H1 (cell line): ENCODE measurements at regions not wholly inside any gene's neighbourhood (a gene's known extent, or its start where the extent isn't known, plus 50 kb on each side); places are given as distances from the start of the nearest gene placed in this dataset.

ENCODE experiments used
- CTCF ChIA-PET: fragments of 300-600 bp; sonication (Branson Sonifier 250); formaldehyde crosslinking; loops from one replicate; lab custom pipeline; 2021; ENCODE audit not compliant: partially characterized antibody; lab: Charles Lee
- POLR2A ChIA-PET: fragments of 300-600 bp; sonication (Branson Sonifier 250); formaldehyde crosslinking; loops from one replicate; lab custom pipeline; 2021; ENCODE audit warnings: inconsistent platforms; ENCODE audit not compliant: partially characterized antibody; lab: Charles Lee
- DNase-seq, 2 experiments: peaks; one replicate each; pipeline versions ENCODE4 v3.0.0 to v3.0.0-alpha.2; 2010 to 2022; ENCODE audit warnings: low spot score in 2 of 2, low read depth in 1 of 2, mixed read lengths in 1 of 2
- FAIRE-seq: peaks from 2 replicates; lab custom pipeline; 2011; peaks lifted over from hg19 to GRCh38; lab: Jason Lieb, UNC
- H2AFZ ChIP-seq: 2 replicates; pipeline ENCODE4 v1.8.1; 2012; ENCODE audit warnings: low read length, inconsistent platforms
- H2AK5ac ChIP-seq: 2 replicates; pipeline ENCODE4 v1.6.1; 2013; ENCODE audit warnings: low read depth, low read length
- H2BK120ac ChIP-seq: replicated peaks from 2 replicates; pipeline ENCODE3; 2013; ENCODE audit warnings: low read depth, low read length, inconsistent platforms
- H2BK12ac ChIP-seq: 2 replicates; pipeline ENCODE4 v1.6.1; 2013; ENCODE audit warnings: low read depth, low read length
- H2BK15ac ChIP-seq: 2 replicates; pipeline ENCODE4 v1.6.1; 2013; ENCODE audit warnings: low read length
- H2BK20ac ChIP-seq: 2 replicates; pipeline ENCODE4 v1.6.1; 2013; ENCODE audit warnings: low read length
- H2BK5ac ChIP-seq: 2 replicates; pipeline ENCODE4 v1.6.1; 2013; ENCODE audit warnings: low read depth, low read length
- H3K14ac ChIP-seq: 2 replicates; pipeline ENCODE4 v1.6.1; 2013; ENCODE audit warnings: inconsistent platforms; ENCODE audit not compliant: insufficient read length
- H3K18ac ChIP-seq: 2 replicates; pipeline ENCODE4 v1.6.1; 2013; ENCODE audit warnings: low read length; ENCODE audit errors: extremely low read depth
- H3K23ac ChIP-seq: 2 replicates; pipeline ENCODE4 v1.6.1; 2013; ENCODE audit warnings: inconsistent platforms; ENCODE audit not compliant: insufficient read length
- H3K23me2 ChIP-seq: 2 replicates; pipeline ENCODE4 v1.6.1; 2013; ENCODE audit warnings: low read depth, low read length
- H3K27ac ChIP-seq: 2 replicates; pipeline ENCODE4 v1.6.1; 2011; ENCODE audit warnings: low read depth, low read length, inconsistent platforms
- H3K27me3 ChIP-seq, 4 experiments: replicated peaks in 1 of 4; 1 replicate in 1 of 4; 2 replicates in 3 of 4; pipeline versions ENCODE4 v1.6.1 to v1.8.1; 2011 to 2013; ENCODE audit warnings: low read length in 3 of 4, mild to moderate bottlenecking in 3 of 4, inconsistent platforms in 2 of 4, mixed read lengths in 2 of 4, moderate library complexity in 1 of 4; ENCODE audit not compliant: control insufficient read depth in 3 of 4, insufficient read depth in 3 of 4; ENCODE audit errors: extremely low read depth in 1 of 4
- H3K36me3 ChIP-seq, 4 experiments: 2 replicates each; pipeline versions ENCODE4 v1.6.1 to v1.8.1; 2011 to 2013; ENCODE audit warnings: mild to moderate bottlenecking in 4 of 4, low read length in 3 of 4, moderate library complexity in 2 of 4, control low read depth in 1 of 4, inconsistent platforms in 1 of 4; ENCODE audit not compliant: insufficient read depth in 4 of 4, control insufficient read depth in 2 of 4
- H3K4ac ChIP-seq: replicated peaks from 2 replicates; pipeline ENCODE3; 2013; ENCODE audit warnings: low read length, low read depth, mixed read lengths, inconsistent platforms; ENCODE audit not compliant: insufficient read length
- H3K4me1 ChIP-seq, 4 experiments: replicated peaks in 1 of 4; 1 replicate in 1 of 4; 2 replicates in 3 of 4; pipeline versions ENCODE4 v1.6.1 to v1.8.1; 2011 to 2013; ENCODE audit warnings: low read length in 3 of 4, inconsistent platforms in 2 of 4, mixed read lengths in 1 of 4; ENCODE audit not compliant: insufficient read depth in 4 of 4, control insufficient read depth in 3 of 4
- H3K4me2 ChIP-seq, 2 experiments: 2 replicates each; pipeline versions ENCODE4 v1.6.1 to v1.8.1; 2011 to 2013; ENCODE audit warnings: low read depth in 2 of 2, low read length in 2 of 2, control low read depth in 1 of 2, inconsistent platforms in 1 of 2, mild to moderate bottlenecking in 1 of 2; ENCODE audit not compliant: insufficient read depth in 1 of 2
- H3K4me3 ChIP-seq, 4 experiments: fragments of 200-600, 300-600 bp in 1 of 4; sonication (generic), shearing (Covaris generic), sonication (Bioruptor Twin) in 1 of 4; 2 replicates each; pipeline versions ENCODE4 v1.5.1 to v1.8.1; 2011 to 2016; ENCODE audit warnings: low read length in 4 of 4, low read depth in 3 of 4, control low read depth in 2 of 4, inconsistent platforms in 2 of 4, mild to moderate bottlenecking in 2 of 4, mixed read lengths in 1 of 4, moderate library complexity in 1 of 4; ENCODE audit not compliant: insufficient read depth in 2 of 4; ENCODE audit errors: extremely low read depth in 1 of 4
- H3K56ac ChIP-seq: replicated peaks from 2 replicates; pipeline ENCODE3; 2013; ENCODE audit warnings: low read depth, mild to moderate bottlenecking, mixed read lengths, low read length, inconsistent platforms; ENCODE audit not compliant: insufficient read length
- H3K79me1 ChIP-seq: 2 replicates; pipeline ENCODE4 v1.6.1; 2013; ENCODE audit warnings: low read depth, low read length, control low read depth
- H3K79me2 ChIP-seq, 2 experiments: 2 replicates each; pipeline versions ENCODE4 v1.6.1 to v1.8.1; 2012 to 2013; ENCODE audit warnings: low read length in 2 of 2, mild to moderate bottlenecking in 2 of 2, inconsistent platforms in 1 of 2; ENCODE audit not compliant: insufficient read depth in 2 of 2, control insufficient read depth in 1 of 2
- H3K9ac ChIP-seq, 4 experiments: replicated peaks in 1 of 4; 1 replicate in 1 of 4; 2 replicates in 3 of 4; pipeline versions ENCODE4 v1.6.1 to v1.8.1; 2011 to 2013; ENCODE audit warnings: low read depth in 3 of 4, low read length in 3 of 4, control low read depth in 2 of 4, mild to moderate bottlenecking in 2 of 4, moderate library complexity in 2 of 4, inconsistent platforms in 1 of 4; ENCODE audit errors: extremely low read depth in 1 of 4
- H3K9me3 ChIP-seq, 2 experiments: 2 replicates each; pipeline versions ENCODE4 v1.6.1 to v1.8.1; 2012 to 2013; ENCODE audit warnings: mild to moderate bottlenecking in 2 of 2, moderate library complexity in 2 of 2, control low read depth in 1 of 2, inconsistent platforms in 1 of 2, low read depth in 1 of 2, low read length in 1 of 2, mixed read lengths in 1 of 2; ENCODE audit not compliant: insufficient read depth in 2 of 2
- H4K20me1 ChIP-seq, 2 experiments: replicated peaks in 1 of 2; 2 replicates each; pipeline versions ENCODE3 to v1.8.1; 2011 to 2013; ENCODE audit warnings: inconsistent platforms in 2 of 2, low read length in 2 of 2, mild to moderate bottlenecking in 1 of 2; ENCODE audit not compliant: insufficient read depth in 2 of 2, control insufficient read depth in 1 of 2
- H4K5ac ChIP-seq: 2 replicates; pipeline ENCODE4 v1.6.1; 2013; ENCODE audit warnings: low read length, low read depth, mixed read lengths, inconsistent platforms; ENCODE audit not compliant: insufficient read length
- H4K8ac ChIP-seq: 2 replicates; pipeline ENCODE4 v1.8.0; 2013; ENCODE audit warnings: mild to moderate bottlenecking, moderate library complexity, low read length, inconsistent platforms; ENCODE audit not compliant: insufficient read depth; ENCODE audit errors: extremely low read depth
- H4K91ac ChIP-seq: replicated peaks from 2 replicates; pipeline ENCODE3; 2013; ENCODE audit warnings: low read length, mixed read lengths, inconsistent platforms; ENCODE audit not compliant: insufficient read length
- BACH1 ChIP-seq: IDR thresholded peaks from 2 replicates; pipeline ENCODE4 v1.6.1; 2012; ENCODE audit warnings: low read length, improper control_type of control experiment
- CHD1 ChIP-seq: IDR thresholded peaks from 2 replicates; pipeline ENCODE4 v1.6.1; 2012; ENCODE audit warnings: low read depth, low read length, improper control_type of control experiment
- NRF1 ChIP-seq: IDR thresholded peaks from 2 replicates; pipeline ENCODE4 v1.6.1; 2011; ENCODE audit warnings: mild to moderate bottlenecking, low read depth, low read length, improper control_type of control experiment
- SIRT6 ChIP-seq: IDR thresholded peaks from one replicate; pipeline ENCODE4 v1.7.1; 2012; ENCODE audit warnings: low read length, inconsistent platforms
- SIX5 ChIP-seq: IDR thresholded peaks from 2 replicates; pipeline ENCODE4 v1.6.1; 2011; ENCODE audit warnings: mild to moderate bottlenecking, low read depth, low read length
- SRF ChIP-seq: IDR thresholded peaks from 2 replicates; pipeline ENCODE4 v1.6.1; 2011; ENCODE audit warnings: mild to moderate bottlenecking, low read depth, low read length, moderate library complexity
- SUZ12 ChIP-seq: fragments of 200-600 bp; sonication (generic); IDR thresholded peaks from 2 replicates; pipeline ENCODE4 v1.6.1; 2012; ENCODE audit warnings: mild to moderate bottlenecking, inconsistent platforms, low read length, moderate library complexity, mixed read lengths
- WGBS, 2 experiments: shearing (Covaris generic) in 1 of 2; methylation state at CpG; one replicate each; pipeline versions ENCODE4 v1.1.6 to v1.1.7; 2013 to 2015; ENCODE audit warnings: low lambda C conversion rate in 2 of 2, mixed read lengths in 2 of 2, inconsistent platforms in 1 of 2, low coverage in 1 of 2, missing lambda C conversion rate in 1 of 2; ENCODE audit not compliant: insufficient replicate concordance in 2 of 2, insufficient coverage in 1 of 2, insufficient read length in 1 of 2; ENCODE audit errors: extremely low coverage in 1 of 2, missing lambda C conversion rate in 1 of 2; 5-methylcytosine and 5-hydroxymethylcytosine counted together

- H3K79me2 ChIP-seq, result no peaks in the 10 kb centered on the region
- no peak overlapping the region for H2AK5ac ChIP-seq
- H4K8ac ChIP-seq, result no peak overlapping the region
- H3K4me3 ChIP-seq, result no peak overlapping the region
- H3K56ac ChIP-seq, result no peak overlapping the region
- no peak overlapping the region for H3K23ac ChIP-seq
- no peaks in the 10 kb centered on the region for H3K79me1 ChIP-seq
- FAIRE-seq (no peak), DNase-seq (no peak)
- no peak overlapping the region for H4K91ac ChIP-seq
- TF ChIP-seq BACH1 (no peak), CHD1 (no peak), SRF (no peak), SIRT6 (no peak), SIX5 (no peak), SUZ12 (no peak), NRF1 (no peak)
- no peaks in the 10 kb centered on the region for H3K4me1 ChIP-seq
- H3K23me2 ChIP-seq, result no peaks in the 10 kb centered on the region
- ChIA-PET CTCF (interaction anchor here (0.7 kb wide), 2 partner anchors 18 to 713 kb away, joined by 3 read pairs; no protein-coding TSS in a partner anchor), POLR2A (no interaction called here)
- no peak overlapping the region for H3K9ac ChIP-seq
- H3K4me2 ChIP-seq, result no peak overlapping the region
- no peak overlapping the region for H2BK15ac ChIP-seq
- no peak overlapping the region for H2BK5ac ChIP-seq
- H3K9me3 ChIP-seq, result no peaks in the 10 kb centered on the region
- 94% methylated on average over 2 of the region's 2 CpGs; no CpG with 5 or more reads in 1 of the 2 experiments for WGBS, 2 experiments
- no peak overlapping the region for H3K18ac ChIP-seq
- no peak overlapping the region for H2BK120ac ChIP-seq
- peaks cover 0 to 1% (median 0%) of the 10 kb centered on the region in 4 experiments; a peak in 1 of 7 replicates for H3K27me3 ChIP-seq
- H3K4ac ChIP-seq, result no peak overlapping the region
- H2BK20ac ChIP-seq, result no peak overlapping the region
- H2AFZ ChIP-seq, result no peak overlapping the region
- no peak overlapping the region for H3K14ac ChIP-seq
- no peaks in the 10 kb centered on the region for H3K36me3 ChIP-seq
- no peaks in the 10 kb centered on the region for H4K20me1 ChIP-seq
- no peak overlapping the region for H4K5ac ChIP-seq
- no peak overlapping the region for H2BK12ac ChIP-seq
- no peak overlapping the region for H3K27ac ChIP-seq
Observed at GRCh38 chr18:44286049-44286448, 394.6 kb upstream of the SETBP1 start.
